Mesothelial cell of epicardium (in vitro differentiated cells): ENCODE measurements at regions not wholly inside any gene's neighbourhood (a gene's known extent, or its start where the extent isn't known, plus 50 kb on each side); places are given as distances from the start of the nearest gene placed in this dataset.
A peak's percentile ranks its signal among the peaks of the same experiment; 100 is the strongest.

ENCODE experiments used
- DNase-seq, 2 experiments: peaks; one replicate each; pipeline ENCODE4 v3.0.0; 2021; ENCODE audit warnings: low spot score in 2 of 2; ENCODE audit not compliant: unreplicated experiment in 2 of 2
- H3K27ac Mint-ChIP-seq: 2 replicates; pipeline ENCODE4 v1.8.0; 2021; ENCODE audit warnings: mixed read lengths
- H3K27me3 Mint-ChIP-seq: 2 replicates; pipeline ENCODE4 v1.8.0; 2021; ENCODE audit warnings: low read depth, mixed read lengths
- H3K36me3 Mint-ChIP-seq: 2 replicates; pipeline ENCODE4 v1.8.0; 2021; ENCODE audit warnings: mixed read lengths
- H3K4me1 Mint-ChIP-seq: 2 replicates; pipeline ENCODE4 v1.8.0; 2021; ENCODE audit warnings: mixed read lengths
- H3K4me3 Mint-ChIP-seq: 2 replicates; pipeline ENCODE4 v1.8.0; 2021; ENCODE audit warnings: mild to moderate bottlenecking, moderate library complexity, mixed read lengths
- H3K9me3 Mint-ChIP-seq: 2 replicates; pipeline ENCODE4 v1.8.0; 2021; ENCODE audit warnings: mixed read lengths
- CTCF ChIP-seq: fragments of 200-600 bp; sonication (generic); IDR thresholded peaks from one replicate; pipeline ENCODE4 v1.5.0; 2021; ENCODE audit warnings: antibody characterized with exemption; ENCODE audit not compliant: unreplicated experiment

- Mint-ChIP-seq H3K27ac (no peak overlapping the region), H3K4me3 (no peak overlapping the region), H3K4me1 (peaks cover 32% of the 10 kb centered on the region), H3K27me3 (peaks cover 5% of the 10 kb centered on the region), H3K9me3 (no peaks in the 10 kb centered on the region), H3K36me3 (no peaks in the 10 kb centered on the region)
- DNase-seq, result no peak
- no peak for TF ChIP-seq CTCF
These were observed 780.2 kb upstream of the WWC1 start for GRCh38 chr5:167511276-167511675.

- no peak for TF ChIP-seq CTCF
- H3K9me3 Mint-ChIP-seq, result no peaks in the 10 kb centered on the region
- DNase-seq, result no peak
- H3K27me3 Mint-ChIP-seq, result peaks cover 5% of the 10 kb centered on the region
- H3K4me1 Mint-ChIP-seq, result peaks cover 35% of the 10 kb centered on the region
- H3K27ac Mint-ChIP-seq, result no peak overlapping the region
- H3K4me3 Mint-ChIP-seq, result no peak overlapping the region
- H3K36me3 Mint-ChIP-seq, result no peaks in the 10 kb centered on the region
These were observed 779.3 kb upstream of the WWC1 start for GRCh38 chr5:167512111-167512510.

GRCh38 chr5:167513381-167513780, 778.1 kb upstream of the WWC1 start:
- no peak for TF ChIP-seq CTCF
- Mint-ChIP-seq H3K36me3 (no peaks in the 10 kb centered on the region), H3K27ac (peak overlapping the region; percentile 3), H3K4me1 (peaks cover 35% of the 10 kb centered on the region), H3K9me3 (peaks cover 4% of the 10 kb centered on the region), H3K27me3 (peaks cover 5% of the 10 kb centered on the region), H3K4me3 (no peak overlapping the region)
- DNase-seq, result no peak

GRCh38 chr5:167514461-167514860, 777.0 kb upstream of the WWC1 start:
- no peak overlapping the region for H3K4me3 Mint-ChIP-seq
- no peak overlapping the region for H3K27ac Mint-ChIP-seq
- TF ChIP-seq CTCF, result no peak
- no peak for DNase-seq
- peaks cover 5% of the 10 kb centered on the region for H3K27me3 Mint-ChIP-seq
- H3K4me1 Mint-ChIP-seq, result peaks cover 35% of the 10 kb centered on the region
- H3K36me3 Mint-ChIP-seq, result no peaks in the 10 kb centered on the region
- H3K9me3 Mint-ChIP-seq, result peaks cover 5% of the 10 kb centered on the region

- no peak overlapping the region for H3K27ac Mint-ChIP-seq
- TF ChIP-seq CTCF, result no peak
- no peaks in the 10 kb centered on the region for H3K36me3 Mint-ChIP-seq
- no peak for DNase-seq
- peaks cover 22% of the 10 kb centered on the region for H3K4me1 Mint-ChIP-seq
- H3K4me3 Mint-ChIP-seq, result no peak overlapping the region
- H3K27me3 Mint-ChIP-seq, result no peaks in the 10 kb centered on the region
- H3K9me3 Mint-ChIP-seq, result peaks cover 22% of the 10 kb centered on the region
These were observed 766.4 kb upstream of the WWC1 start for GRCh38 chr5:167525004-167525403.

- no peak for TF ChIP-seq CTCF
- Mint-ChIP-seq H3K36me3 (no peaks in the 10 kb centered on the region), H3K9me3 (peaks cover 4% of the 10 kb centered on the region), H3K4me3 (no peak overlapping the region), H3K27me3 (no peaks in the 10 kb centered on the region), H3K27ac (no peak overlapping the region), H3K4me1 (peaks cover 22% of the 10 kb centered on the region)
- DNase-seq, result no peak
These were observed 762.8 kb upstream of the WWC1 start for GRCh38 chr5:167528651-167529050.
